ENCODE measurements at regions not wholly inside any gene's neighbourhood (a gene's known extent, or its start where the extent isn't known, plus 50 kb on each side); places are given as distances from the start of the nearest gene placed in this dataset.

DNA sequence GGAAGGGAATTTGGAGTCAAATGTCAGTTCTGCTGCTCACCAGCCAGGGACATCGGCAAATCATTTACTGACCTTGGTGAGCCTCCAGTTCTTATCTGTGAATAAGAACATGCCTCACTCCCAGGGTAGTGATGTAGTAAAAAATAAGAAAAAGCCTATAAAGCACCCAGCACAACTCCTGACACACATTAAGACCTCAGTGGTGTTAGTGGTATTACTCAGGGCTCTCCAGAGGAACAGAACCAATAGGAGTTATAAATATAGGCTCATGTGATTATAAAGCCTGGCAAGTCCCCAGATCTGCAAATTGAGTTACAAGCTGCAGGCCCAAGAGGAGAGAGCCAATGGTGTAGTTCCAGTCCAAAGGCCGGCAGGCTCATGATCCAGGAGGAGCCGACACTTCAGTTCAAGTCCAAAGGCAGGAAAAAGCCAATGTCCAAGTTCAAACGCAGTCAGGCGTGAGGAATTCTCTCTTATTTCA is 71.3 kb upstream of the EYA2 start:
- POLR2A ChIA-PET: no interaction called here
- no peaks in the 10 kb centered on the region for H3K4me1 Mint-ChIP-seq

DNA sequence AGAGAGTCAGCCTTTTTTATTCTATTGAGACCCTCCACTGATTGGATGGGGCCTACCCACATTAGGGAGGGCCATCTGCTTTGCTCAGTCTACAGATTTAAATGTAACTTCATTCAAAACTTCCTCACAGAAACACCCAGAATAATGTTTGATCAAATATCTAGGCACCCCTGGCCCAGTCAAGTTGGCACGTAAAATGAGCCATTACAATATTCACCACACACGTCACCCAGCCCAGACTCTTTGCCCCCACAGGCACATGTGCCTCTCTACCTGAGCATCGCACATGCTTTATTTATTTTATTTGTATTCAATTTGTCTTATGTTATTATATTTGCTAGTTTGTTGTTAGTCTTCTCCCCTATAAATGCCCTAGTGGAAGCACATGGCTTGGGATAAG is 70.9 kb upstream of the EYA2 start:
- peaks cover 23% of the 10 kb centered on the region for H3K27me3 Mint-ChIP-seq
- ChIA-PET POLR2A (no interaction called here), CTCF (no interaction called here)
- no peak overlapping the region for H3K27ac Mint-ChIP-seq
- H3K36me3 Mint-ChIP-seq (ENCODE audit: low read depth): no peaks in the 10 kb centered on the region
- DNase-seq: no peak
- H3K4me1 Mint-ChIP-seq: no peaks in the 10 kb centered on the region
- H3K4me3 Mint-ChIP-seq: no peak overlapping the region
- H3K9me3 Mint-ChIP-seq: peaks cover 3% of the 10 kb centered on the region

More for the DNA sequence above, 71.3 kb upstream of the EYA2 start:
- H3K9me3 Mint-ChIP-seq: peaks cover 3% of the 10 kb centered on the region
- H3K27ac Mint-ChIP-seq: no peak overlapping the region
- no peaks in the 10 kb centered on the region for H3K36me3 Mint-ChIP-seq (ENCODE audit: low read depth)
- DNase-seq: no peak
- peaks cover 25% of the 10 kb centered on the region for H3K27me3 Mint-ChIP-seq
- no peak overlapping the region for H3K4me3 Mint-ChIP-seq
- CTCF ChIA-PET: no interaction called here

DNA sequence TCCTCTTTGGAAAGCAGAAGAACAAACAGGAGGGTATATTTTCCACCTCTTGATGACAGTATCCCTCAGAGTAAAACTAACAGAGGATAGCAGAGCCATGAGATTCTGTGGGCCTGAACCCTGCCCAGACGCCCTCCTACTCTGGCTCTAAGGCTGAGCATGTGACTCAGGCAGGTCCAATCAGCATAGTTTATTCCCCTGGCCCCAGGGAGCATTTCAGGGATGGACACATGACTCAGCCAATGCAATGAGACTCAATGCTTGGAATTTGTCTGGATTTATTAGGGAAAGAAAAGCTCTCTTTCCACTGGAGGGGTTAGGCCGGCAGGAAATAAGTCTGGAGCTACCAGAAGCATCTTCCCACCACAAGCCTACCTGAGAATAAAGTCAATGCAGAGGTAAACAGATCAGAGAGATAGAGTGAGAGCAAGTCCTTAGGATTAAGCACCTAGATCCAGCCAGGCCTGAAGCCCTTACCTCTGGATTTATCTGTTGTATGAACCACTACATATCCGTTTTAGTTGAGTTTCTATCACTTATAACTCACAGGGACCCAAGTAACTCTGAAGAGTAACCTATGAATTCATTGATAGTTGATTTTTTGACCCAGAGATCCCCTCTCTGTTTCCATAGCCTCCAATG is 68.2 kb upstream of the EYA2 start:
- no peaks in the 10 kb centered on the region for H3K4me1 Mint-ChIP-seq
- no peak overlapping the region for H3K4me3 Mint-ChIP-seq
- no peaks in the 10 kb centered on the region for H3K36me3 Mint-ChIP-seq (ENCODE audit: low read depth)
- no peak for DNase-seq
- H3K27me3 Mint-ChIP-seq: peaks cover 20% of the 10 kb centered on the region
- H3K27ac Mint-ChIP-seq: no peak overlapping the region
- ChIA-PET POLR2A (no interaction called here), CTCF (no interaction called here)
- peaks cover 3% of the 10 kb centered on the region for H3K9me3 Mint-ChIP-seq

DNA sequence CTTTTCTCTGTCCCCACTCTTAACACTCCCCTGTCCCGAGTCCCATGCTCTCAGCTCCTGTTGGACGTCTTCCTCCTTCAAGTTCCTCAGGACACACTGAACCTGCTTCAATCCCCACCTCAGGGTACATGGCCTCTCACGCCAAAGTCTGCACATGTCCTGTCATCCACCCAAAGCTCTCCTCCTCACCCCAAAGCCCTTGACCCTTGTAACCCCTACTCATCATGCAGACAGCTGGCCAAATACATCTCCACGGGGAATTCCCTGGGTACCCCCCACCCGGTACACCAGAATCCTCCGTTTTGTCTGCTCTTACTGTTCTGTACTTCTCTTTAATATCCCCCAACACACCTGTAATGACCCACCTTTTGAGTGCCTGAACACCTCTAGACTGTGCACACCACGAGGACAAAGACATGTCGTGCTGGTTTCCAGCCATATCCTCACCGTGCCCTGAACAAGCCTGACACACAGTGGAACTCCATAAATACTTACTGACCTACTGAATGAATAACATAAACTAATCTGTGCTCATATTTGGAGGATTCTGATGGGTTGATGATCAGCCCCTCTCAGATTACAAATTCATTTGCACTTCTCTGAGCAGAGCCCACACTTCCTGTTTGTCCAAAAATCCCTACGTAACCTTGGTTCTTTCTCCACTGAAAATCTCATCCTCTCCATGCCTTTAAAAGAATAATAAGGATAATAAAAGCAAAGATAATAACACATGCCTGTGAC is 66.8 kb upstream of the EYA2 start:
- H3K27ac Mint-ChIP-seq: no peak overlapping the region
- no peaks in the 10 kb centered on the region for H3K36me3 Mint-ChIP-seq (ENCODE audit: low read depth)
- POLR2A ChIA-PET: no interaction called here
- DNase-seq: no peak
- no peaks in the 10 kb centered on the region for H3K4me1 Mint-ChIP-seq
- peaks cover 3% of the 10 kb centered on the region for H3K9me3 Mint-ChIP-seq
- H3K27me3 Mint-ChIP-seq: peaks cover 20% of the 10 kb centered on the region
- CTCF ChIA-PET: no interaction called here
- no peak overlapping the region for H3K4me3 Mint-ChIP-seq

DNA sequence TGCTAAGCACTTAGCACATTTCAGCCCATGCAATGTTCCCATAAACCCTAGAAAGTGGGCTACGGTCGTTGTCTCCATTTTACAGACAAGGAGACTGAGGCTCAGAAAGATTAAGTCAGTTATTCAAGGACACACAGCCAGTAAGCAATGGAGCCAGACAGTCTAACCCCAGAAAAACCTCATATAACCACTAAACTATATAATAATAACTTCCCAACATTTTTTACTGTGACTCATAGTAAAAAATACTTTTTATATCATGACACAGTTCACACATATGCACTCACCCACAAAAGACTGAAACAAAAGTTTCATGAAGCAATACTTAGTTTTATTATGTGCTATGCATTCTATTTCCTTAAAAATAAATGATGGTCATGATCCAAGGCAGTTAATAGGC is 66.2 kb upstream of the EYA2 start:
- no peak overlapping the region for H3K4me3 Mint-ChIP-seq
- peaks cover 23% of the 10 kb centered on the region for H3K27me3 Mint-ChIP-seq
- no peaks in the 10 kb centered on the region for H3K36me3 Mint-ChIP-seq (ENCODE audit: low read depth)
- no peaks in the 10 kb centered on the region for H3K4me1 Mint-ChIP-seq
- peaks cover 3% of the 10 kb centered on the region for H3K9me3 Mint-ChIP-seq
- no peak overlapping the region for H3K27ac Mint-ChIP-seq
- ChIA-PET CTCF (no interaction called here), POLR2A (no interaction called here)
- no peak for DNase-seq

DNA sequence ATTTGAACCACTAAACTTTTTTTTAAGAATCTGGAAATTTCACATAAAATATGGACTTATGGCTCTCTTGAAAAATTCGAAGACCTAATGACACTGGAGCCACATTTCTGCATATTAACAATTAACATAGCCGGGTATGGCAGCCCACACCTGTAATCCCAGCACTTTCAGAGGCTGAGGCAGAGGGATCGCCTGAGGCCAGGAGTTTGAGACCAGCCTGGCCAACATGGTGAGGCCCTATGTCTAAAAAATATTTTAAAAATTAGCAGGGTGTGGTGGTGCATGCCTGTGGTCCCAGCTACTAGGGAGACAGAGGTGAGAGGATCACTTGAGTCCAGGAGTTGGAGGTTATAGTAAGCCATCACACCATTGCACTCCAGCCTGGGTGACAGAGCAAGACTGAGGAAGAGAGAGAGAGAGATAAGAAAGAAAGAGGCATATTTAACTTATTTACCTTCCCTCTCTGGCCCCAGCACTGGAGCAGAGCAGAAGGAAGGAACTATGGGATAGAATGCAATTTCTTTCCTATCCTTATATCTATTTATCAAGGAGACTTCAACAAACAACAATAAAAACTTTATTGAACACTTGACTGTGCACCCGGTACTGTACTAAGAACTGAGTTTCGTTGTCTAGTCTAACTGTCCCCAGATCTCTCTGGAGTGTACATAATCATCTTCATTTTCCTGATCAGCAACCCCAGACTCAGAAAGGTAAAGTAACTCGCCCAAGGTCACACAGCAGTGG is 63.6 kb upstream of the EYA2 start:
- DNase-seq: no peak
- Mint-ChIP-seq H3K27ac (no peak overlapping the region), H3K27me3 (peaks cover 11% of the 10 kb centered on the region), H3K36me3 (ENCODE audit: low read depth) (no peaks in the 10 kb centered on the region), H3K4me1 (no peaks in the 10 kb centered on the region), H3K9me3 (no peaks in the 10 kb centered on the region), H3K4me3 (no peak overlapping the region)
- ChIA-PET CTCF (no interaction called here), POLR2A (no interaction called here)

DNA sequence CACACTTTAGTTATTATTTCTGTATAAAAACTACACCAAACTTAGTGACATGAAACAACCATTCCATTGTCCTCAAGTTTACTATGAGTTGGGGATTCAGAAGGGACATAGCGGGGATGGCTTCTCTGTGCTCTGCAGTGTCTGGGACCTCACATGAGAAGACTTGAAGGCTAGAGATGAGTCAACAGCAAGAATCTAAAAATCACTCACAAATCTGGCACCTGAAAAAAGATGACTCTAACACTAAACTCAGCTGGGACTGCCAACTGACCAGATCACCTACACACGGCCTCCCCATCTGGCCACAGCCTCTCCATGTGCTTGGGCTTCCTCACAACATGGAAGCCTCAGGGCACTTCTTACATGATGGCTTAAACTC is 63.0 kb upstream of the EYA2 start:
- CTCF ChIA-PET: no interaction called here
- H3K9me3 Mint-ChIP-seq: no peaks in the 10 kb centered on the region

DNA sequence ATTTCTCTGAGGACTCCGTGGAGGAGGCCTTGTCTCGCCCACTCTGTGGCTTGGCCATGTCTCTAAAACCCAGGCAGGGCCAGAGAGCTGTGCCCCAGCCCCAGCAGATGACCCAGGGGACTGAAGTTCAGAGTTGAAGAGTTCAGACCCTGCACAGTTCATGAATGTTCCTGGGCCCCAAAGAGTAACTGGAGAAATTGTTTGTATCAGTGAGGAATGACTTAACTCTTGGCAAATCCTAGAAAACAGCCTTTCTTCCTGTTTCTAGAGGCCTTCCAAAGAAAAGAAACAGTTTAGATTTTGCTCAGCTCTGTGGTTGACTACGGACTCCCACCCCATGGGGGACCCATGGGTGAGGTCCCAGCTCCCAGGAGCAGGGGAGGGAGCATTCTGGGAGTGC is 62.1 kb upstream of the EYA2 start:
- Mint-ChIP-seq H3K9me3 (no peaks in the 10 kb centered on the region), H3K4me3 (no peak overlapping the region), H3K36me3 (ENCODE audit: low read depth) (no peaks in the 10 kb centered on the region), H3K27me3 (peaks cover 19% of the 10 kb centered on the region), H3K4me1 (no peaks in the 10 kb centered on the region), H3K27ac (no peak overlapping the region)
- POLR2A ChIA-PET: no interaction called here
- CTCF ChIA-PET: no interaction called here
- DNase-seq: no peak

More for the DNA sequence above, 63.0 kb upstream of the EYA2 start:
- POLR2A ChIA-PET: no interaction called here
- Mint-ChIP-seq H3K27me3 (peaks cover 13% of the 10 kb centered on the region), H3K4me1 (no peaks in the 10 kb centered on the region), H3K36me3 (ENCODE audit: low read depth) (no peaks in the 10 kb centered on the region), H3K27ac (no peak overlapping the region), H3K4me3 (no peak overlapping the region)
- DNase-seq: no peak

DNA sequence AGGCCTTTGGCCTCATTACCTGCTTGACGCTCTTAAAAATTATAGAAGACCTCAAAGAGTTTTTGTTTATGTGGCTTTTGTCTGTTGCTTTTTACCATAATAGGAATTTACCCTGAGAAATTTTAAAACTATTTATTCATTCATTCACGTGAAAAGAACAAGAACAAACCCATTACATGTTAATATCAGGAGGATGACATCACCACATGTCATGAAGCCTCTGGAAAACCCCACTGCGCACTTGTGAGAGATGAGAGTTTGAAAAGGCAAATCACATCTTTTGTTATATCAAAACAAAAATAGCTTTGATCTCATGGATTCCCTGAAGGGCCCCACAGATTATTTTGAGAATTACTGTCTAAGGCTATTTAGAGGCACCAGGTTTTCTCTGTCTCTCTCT is 61.3 kb upstream of the EYA2 start:
- Mint-ChIP-seq H3K4me3 (no peak overlapping the region), H3K27me3 (peaks cover 19% of the 10 kb centered on the region), H3K9me3 (no peaks in the 10 kb centered on the region), H3K27ac (no peak overlapping the region), H3K4me1 (no peaks in the 10 kb centered on the region), H3K36me3 (ENCODE audit: low read depth) (no peaks in the 10 kb centered on the region)
- ChIA-PET CTCF (no interaction called here), POLR2A (no interaction called here)
- no peak for DNase-seq

DNA sequence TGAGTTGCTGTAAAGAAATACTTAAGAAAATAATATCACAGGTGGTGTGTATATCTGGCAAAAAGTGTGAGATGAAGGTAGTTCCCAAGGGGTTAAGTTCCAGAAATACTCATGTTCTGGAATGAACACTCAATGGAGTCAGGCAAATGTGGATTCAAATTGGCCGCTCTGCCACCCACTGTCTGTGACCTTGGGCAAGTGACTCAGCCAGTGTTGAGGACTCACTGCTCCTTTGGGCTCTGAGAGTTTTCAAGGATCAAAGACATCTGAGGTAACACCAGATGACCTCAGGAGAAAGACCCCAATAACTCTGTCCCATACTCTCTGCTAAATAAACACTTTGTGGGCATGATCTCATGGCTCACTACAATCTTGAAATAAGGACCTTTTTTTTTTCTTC is 59.2 kb upstream of the EYA2 start:
- no peak for DNase-seq
- H3K4me1 Mint-ChIP-seq: no peaks in the 10 kb centered on the region
- ChIA-PET CTCF (no interaction called here), POLR2A (no interaction called here)
- H3K27me3 Mint-ChIP-seq: peaks cover 16% of the 10 kb centered on the region
- H3K4me3 Mint-ChIP-seq: no peak overlapping the region
- H3K9me3 Mint-ChIP-seq: no peaks in the 10 kb centered on the region
- no peak overlapping the region for H3K27ac Mint-ChIP-seq
- no peaks in the 10 kb centered on the region for H3K36me3 Mint-ChIP-seq (ENCODE audit: low read depth)

DNA sequence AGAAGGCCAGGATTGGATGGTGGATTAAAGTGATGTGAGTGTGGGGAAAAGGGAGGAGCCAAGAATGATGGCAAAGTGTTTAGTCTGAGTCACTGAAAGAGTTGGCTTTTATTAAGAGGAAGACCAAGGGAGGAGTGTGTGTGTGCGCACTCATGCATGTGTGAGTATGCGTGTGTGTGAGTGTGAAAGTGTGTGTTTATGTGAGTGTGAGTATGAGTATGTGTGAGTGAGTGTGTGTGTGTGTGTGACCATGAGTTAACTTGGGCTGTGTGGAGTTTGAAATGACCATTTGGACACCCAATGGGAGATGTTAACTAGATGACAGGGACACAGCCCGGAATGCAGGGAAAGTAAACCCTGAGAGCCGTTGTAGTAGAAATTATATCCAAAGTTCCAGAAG is 57.6 kb upstream of the EYA2 start:
- Mint-ChIP-seq H3K36me3 (ENCODE audit: low read depth) (no peaks in the 10 kb centered on the region), H3K27me3 (peaks cover 22% of the 10 kb centered on the region), H3K27ac (no peak overlapping the region), H3K9me3 (no peaks in the 10 kb centered on the region), H3K4me1 (no peaks in the 10 kb centered on the region), H3K4me3 (no peak overlapping the region)
- ChIA-PET CTCF (no interaction called here), POLR2A (no interaction called here)
- DNase-seq: no peak

DNA sequence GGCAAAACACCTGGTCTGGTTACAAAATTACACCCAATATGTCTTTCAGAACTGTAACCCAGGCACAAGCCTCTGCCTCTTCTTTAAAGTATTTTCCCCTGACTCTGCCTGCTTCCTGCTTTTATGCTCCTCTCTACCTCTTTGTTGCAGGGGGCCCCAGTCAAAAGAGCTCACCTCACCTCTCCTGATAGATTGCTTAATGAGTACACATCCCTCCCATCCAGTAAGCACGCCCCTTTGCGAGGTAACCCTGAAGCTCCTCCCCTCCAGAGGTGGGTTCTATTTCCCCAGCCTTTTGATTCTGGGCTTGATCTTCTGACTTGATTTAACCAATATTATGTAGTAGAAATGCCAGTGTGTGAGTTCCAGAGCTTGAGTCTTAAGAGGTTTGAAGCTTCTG is 56.6 kb upstream of the EYA2 start:
- Mint-ChIP-seq H3K27ac (no peak overlapping the region), H3K9me3 (no peaks in the 10 kb centered on the region), H3K27me3 (peaks cover 21% of the 10 kb centered on the region), H3K36me3 (ENCODE audit: low read depth) (no peaks in the 10 kb centered on the region), H3K4me1 (no peaks in the 10 kb centered on the region), H3K4me3 (no peak overlapping the region)
- no peak for DNase-seq
- CTCF ChIA-PET: no interaction called here
- POLR2A ChIA-PET: no interaction called here

DNA sequence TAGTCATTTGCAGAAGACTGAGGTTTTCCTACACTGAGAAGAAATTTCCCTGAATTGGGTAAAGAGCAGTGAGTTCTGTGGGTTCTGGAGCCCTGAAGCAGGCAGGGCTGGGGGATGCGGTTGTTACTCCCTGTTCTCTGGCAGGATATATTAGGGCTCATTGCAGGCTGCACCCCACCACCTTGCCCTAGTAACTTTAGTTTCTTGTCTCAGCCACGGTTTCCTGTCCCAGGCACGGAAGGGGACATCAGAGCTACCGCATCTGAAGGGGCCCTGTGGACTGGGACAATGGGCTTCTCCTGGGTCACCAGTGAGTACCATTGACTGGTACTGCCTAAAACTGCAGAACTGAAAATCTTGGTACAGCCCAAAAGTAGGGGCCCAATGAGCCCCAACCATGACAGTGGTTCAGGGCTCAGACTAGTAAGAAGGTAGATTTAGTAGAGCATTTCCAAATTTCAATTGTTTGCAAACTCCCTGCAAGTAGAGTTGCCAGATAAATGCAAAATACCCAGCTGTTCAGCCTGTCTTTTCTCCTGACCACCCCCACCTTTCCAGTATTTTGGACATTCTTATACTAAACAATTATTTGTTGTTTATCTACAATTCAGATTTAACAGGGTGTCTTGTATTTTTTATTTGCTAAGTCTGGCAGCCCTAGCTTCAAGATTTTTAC is 54.5 kb upstream of the EYA2 start:
- Mint-ChIP-seq H3K4me1 (no peaks in the 10 kb centered on the region), H3K36me3 (ENCODE audit: low read depth) (no peaks in the 10 kb centered on the region), H3K9me3 (no peaks in the 10 kb centered on the region), H3K4me3 (no peak overlapping the region), H3K27ac (no peak overlapping the region), H3K27me3 (peaks cover 19% of the 10 kb centered on the region)
- ChIA-PET POLR2A (no interaction called here), CTCF (no interaction called here)
- no peak for DNase-seq
